Fibroblast of skin of left biceps (primary cell): ENCODE measurements at regions not wholly inside any gene's neighbourhood (a gene's known extent, or its start where the extent isn't known, plus 50 kb on each side); places are given as distances from the start of the nearest gene placed in this dataset.

Experiments
- DNase-seq, 2 experiments: peaks; one replicate each; pipeline ENCODE4 v3.0.0-alpha.2; 2013; ENCODE audit warnings: low read depth in 2 of 2

DNA sequence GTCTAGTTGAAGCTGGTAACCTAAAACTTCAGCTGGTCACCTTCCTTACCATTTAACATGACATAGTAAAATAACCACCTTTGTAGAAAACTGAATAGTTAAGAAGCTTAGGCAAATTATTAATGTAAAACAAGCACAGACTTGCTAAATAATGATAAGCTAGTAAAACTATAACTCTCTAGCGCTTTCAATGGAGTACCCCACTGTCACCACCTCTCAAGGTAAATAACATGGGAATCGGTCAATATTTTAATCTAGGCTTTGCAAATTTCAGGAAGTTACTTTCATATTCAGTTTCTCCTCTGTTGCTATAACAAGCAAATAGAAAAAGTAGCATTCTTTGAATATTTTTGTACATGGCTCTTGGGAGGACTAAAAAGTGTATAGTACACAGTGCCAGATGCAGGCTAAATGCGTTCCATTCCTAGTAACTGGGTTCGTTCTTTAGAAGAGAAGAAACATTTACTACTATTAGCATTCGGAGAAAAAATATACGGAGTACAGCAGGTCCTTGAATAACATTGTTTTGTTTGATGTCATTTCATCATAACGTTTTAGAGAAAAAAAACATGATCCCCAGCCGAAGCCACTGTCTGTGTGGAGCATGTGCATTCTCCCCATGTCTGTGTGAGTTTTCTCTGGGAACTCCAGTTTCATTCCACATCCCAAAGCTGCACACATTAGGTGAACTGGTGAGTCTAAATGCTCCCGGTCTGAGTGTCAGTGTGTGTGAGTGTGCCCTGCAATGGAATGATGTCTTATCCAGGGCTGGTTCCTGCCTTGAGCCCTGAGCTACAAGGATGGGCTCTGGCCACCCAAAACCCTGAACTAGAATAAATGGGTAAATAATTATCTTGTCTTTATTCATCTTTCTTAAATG, 52.5 kb downstream of the EPRS1 start:
- no peak for DNase-seq

DNA sequence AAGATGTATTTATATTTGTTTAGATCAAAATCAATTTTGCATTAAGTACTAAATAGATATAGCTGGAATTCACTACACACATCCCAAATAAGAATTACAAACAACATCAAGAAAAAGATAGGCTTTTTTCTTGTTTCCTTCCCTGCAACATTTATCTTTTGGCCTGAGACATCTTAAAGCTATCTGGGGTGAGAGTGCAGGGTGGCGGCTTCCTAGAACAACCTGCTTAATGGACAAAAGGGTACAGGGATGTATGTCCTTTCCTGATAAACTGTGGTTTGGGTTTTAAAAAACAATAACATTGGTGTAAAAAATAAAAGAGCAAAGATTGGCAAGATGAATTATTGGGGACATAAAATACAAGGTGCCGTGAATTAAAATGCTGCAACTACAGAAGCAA, 54.4 kb downstream of the EPRS1 start:
- DNase-seq = no peak

DNA sequence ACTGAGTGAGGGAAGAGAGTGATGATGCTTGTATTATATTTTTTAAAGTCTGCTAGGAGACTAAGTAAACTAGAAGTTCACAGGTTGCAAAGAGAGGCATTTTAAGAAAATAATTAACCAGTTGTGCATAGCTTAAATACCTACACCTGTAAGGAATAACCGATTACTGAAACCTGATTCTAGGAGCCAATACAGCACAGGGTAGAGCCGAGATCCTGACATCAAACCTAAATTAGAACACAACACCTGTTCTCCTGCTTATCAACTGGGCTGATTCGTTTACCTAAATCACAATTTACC, 54.8 kb downstream of the EPRS1 start:
- DNase-seq = no peak

DNA sequence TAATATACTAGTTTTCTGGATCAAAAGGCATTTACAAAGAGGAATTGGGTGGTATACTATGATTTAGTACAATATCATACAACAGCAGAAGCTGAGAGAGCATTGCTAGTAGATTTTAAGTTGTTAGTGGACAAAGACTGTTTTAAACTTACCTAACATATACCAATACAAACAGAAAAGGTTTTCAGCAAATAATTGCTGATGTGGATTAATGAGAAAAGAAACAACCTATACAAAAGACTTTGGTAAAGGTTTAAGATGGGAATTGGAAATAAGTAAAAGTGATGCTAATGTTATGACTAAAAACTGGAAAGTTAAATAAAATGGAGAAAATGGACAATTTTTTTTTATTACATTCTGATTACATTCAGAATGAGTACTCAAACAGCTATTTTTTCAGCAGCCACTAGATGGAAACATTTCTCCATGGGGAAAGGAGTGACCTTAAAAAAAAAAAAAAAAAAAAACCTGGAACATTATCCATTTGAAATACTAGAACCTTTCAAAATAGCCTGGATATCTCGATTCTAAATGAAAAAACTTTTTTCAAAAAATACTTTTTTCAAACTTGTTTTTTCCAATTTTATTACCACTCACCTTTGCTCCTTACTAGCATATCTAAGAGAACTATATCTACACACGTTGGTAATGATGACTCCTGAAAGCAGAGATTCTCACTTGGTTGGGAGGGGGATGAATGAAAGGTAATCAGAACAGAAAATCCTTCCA, 55.4 kb downstream of the EPRS1 start:
- DNase-seq = peak in 1 of 2 experiments; percentile 15

DNA sequence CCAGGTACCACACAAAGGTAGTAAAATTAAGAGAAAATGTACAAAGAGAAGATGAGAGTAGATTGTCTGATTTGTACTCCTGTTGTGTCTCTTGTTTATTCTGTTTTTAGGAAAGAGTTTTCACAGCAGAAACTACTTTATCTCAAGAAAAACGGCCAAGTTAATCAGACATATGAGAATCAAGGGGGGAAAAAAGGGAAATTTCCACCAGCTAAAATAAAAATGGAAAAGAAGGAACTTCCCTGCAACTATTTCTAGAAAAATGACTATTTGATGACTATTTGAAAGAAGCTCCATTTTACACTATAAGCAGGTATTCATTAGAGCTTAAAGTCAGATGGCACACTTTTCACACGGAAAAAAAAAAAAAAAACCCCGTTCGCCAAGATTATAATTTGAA, 56.5 kb downstream of the EPRS1 start:
- DNase-seq = no peak

DNA sequence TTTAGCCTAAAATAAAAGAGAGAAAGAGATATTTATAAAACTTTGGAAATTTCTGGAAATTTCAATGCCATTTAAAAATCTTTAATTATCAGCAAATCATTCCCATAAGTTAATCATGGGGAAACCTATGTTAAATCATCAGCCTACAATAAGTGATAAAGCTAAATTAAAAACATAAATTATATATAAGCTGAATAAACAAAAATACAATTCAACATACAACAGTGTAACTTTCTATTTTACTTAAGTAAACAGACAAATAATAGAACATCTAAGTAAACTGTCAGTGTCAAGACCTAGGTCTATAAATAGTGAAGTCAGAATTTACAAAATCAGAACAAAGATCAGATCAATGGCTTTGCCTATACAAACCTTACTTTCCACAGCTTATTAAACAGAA, 57.5 kb downstream of the EPRS1 start:
- DNase-seq = no peak

DNA sequence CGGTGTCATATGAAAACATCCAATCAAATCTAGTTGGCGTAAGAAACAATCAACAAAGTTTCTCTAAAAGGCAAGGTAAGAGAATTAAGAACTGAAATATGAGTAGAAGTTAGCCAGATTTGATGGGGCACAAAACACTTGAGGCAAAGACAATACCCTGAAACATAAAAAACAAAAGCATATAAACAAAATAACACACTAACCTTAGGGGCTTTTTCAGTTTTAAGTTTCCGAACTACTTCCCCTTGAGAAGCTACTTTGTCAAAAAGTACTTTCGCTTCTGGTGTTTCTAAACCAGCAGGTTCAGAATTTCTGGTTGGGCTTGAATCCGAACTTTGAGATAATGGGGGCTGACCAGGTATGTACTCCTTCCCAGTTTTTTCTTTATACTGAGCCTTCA, 57.9 kb downstream of the EPRS1 start:
- DNase-seq = no peak

DNA sequence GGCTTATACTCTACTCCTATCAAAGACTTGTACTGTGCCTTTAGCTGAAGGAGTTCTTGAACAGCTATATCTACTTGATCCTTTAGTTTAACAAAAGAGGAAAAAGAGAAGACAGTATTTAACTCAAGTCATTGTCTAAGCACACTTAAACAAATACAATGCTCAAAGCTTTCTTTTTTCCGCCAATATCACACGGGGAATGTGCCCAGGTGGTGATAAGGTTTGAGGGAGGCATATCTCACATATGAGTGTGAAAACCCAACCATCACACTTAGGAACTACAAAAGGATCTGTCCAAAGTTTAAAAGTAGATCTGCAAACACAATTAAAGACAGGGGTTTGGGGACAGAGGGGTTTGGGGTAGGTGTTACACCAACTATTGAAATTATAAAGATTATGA, 59.0 kb upstream of the SLC30A10 start:
- DNase-seq = no peak

DNA sequence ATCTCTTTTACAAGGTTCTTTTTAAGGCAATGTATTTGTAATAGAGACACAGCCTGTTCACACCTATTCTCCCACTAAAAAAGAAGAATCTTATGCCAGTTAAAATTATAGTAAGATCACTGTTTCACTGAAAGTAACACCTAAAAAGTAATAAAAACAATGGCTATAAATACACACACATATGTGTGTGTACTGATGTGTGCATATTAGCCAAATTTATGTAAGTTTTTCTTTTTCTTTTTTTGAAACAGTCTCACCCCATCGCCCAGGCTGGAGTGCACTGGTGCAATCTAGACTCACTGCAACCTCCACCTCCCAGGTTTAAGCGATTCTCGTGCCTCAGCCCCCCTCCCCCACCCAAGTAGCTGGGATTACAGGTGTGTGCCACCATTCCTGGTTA, 56.8 kb upstream of the SLC30A10 start:
- no peak for DNase-seq
